Endothelial cell of umbilical vein (primary cell): ENCODE measurements at regions not wholly inside any gene's neighbourhood (a gene's known extent, or its start where the extent isn't known, plus 50 kb on each side); places are given as distances from the start of the nearest gene placed in this dataset.
"Not testable (repeated sequence)": the region's sequence is repeated elsewhere in the genome, so short reads cannot be mapped to it uniquely, and the experiment has no call there.

Experiments
- BruUV-seq: library from RNA; stranded (reverse); fragments of 400-500 nt; replicated peaks from 2 replicates; lab custom pipeline; 2021; lab: Mats Ljungman, UMichigan
- CTCF ChIA-PET: fragments of 300-600, 350-600 bp; sonication (Branson Sonifier 250); formaldehyde crosslinking; loops from one replicate; lab custom pipeline; 2021; ENCODE audit warnings: antibody characterized with exemption, inconsistent platforms; lab: Charles Lee
- POLR2A ChIA-PET: fragments of 300-600, 350-600 bp; sonication (Branson Sonifier 250); formaldehyde crosslinking; loops from one replicate; lab custom pipeline; 2021; ENCODE audit warnings: antibody characterized with exemption, inconsistent platforms; lab: Charles Lee
- DNase-seq: peaks from one replicate; pipeline ENCODE4 v3.0.0-alpha.2; 2011; ENCODE audit warnings: low read depth, low spot score
- FAIRE-seq: peaks from 2 replicates; lab custom pipeline; 2011; peaks lifted over from hg19 to GRCh38; lab: Jason Lieb, UNC
- H2AFZ ChIP-seq: 2 replicates; pipeline ENCODE4 v1.6.0; 2012; ENCODE audit warnings: low read depth, low read length, control low read depth, inconsistent platforms
- H3K27ac ChIP-seq: 2 replicates; pipeline ENCODE4 v1.5.1; 2011; ENCODE audit warnings: low read depth, mild to moderate bottlenecking, control low read depth, low read length, moderate library complexity; ENCODE audit not compliant: insufficient read depth
- H3K27me3 ChIP-seq, 2 experiments: 2 replicates each; pipeline versions ENCODE4 v1.6.0 to v1.6.1; 2011; ENCODE audit warnings: low read length in 2 of 2, mixed read lengths in 1 of 2; ENCODE audit not compliant: control insufficient read depth in 2 of 2, insufficient read depth in 2 of 2
- H3K36me3 ChIP-seq, 2 experiments: 2 replicates in 1 of 2; 3 replicates in 1 of 2; pipeline ENCODE4 v1.5.1; 2011; ENCODE audit warnings: low read length in 2 of 2, mild to moderate bottlenecking in 1 of 2, moderate library complexity in 1 of 2; ENCODE audit not compliant: control insufficient read depth in 2 of 2, insufficient read depth in 2 of 2; ENCODE audit errors: extremely low read depth in 1 of 2
- H3K4me1 ChIP-seq: 3 replicates; pipeline ENCODE4 v1.5.1; 2011; ENCODE audit warnings: mild to moderate bottlenecking, low read length; ENCODE audit not compliant: control insufficient read depth, insufficient read depth; ENCODE audit errors: extremely low read depth
- H3K4me2 ChIP-seq: 2 replicates; pipeline ENCODE4 v1.6.1; 2011; ENCODE audit warnings: low read length, control low read depth, mixed read lengths; ENCODE audit not compliant: insufficient read depth
- H3K4me3 ChIP-seq, 3 experiments: fragments of 200-600 bp in 1 of 3; sonication (generic), shearing (Covaris generic) in 1 of 3; replicated peaks in 1 of 3; 2 replicates each; pipeline ENCODE4 v1.5.1; 2011 to 2016; ENCODE audit warnings: control low read depth in 3 of 3, low read length in 3 of 3, mild to moderate bottlenecking in 2 of 3, inconsistent platforms in 1 of 3, low read depth in 1 of 3, moderate library complexity in 1 of 3; ENCODE audit not compliant: insufficient read depth in 1 of 3
- H3K79me2 ChIP-seq: 2 replicates; pipeline ENCODE4 v1.6.0; 2012; ENCODE audit warnings: low read length, inconsistent platforms; ENCODE audit not compliant: control insufficient read depth, insufficient read depth
- H3K9ac ChIP-seq: replicated peaks from 2 replicates; pipeline ENCODE3; 2011; ENCODE audit warnings: low read length, control low read depth; ENCODE audit not compliant: insufficient read depth; ENCODE audit errors: extremely low read depth
- H3K9me1 ChIP-seq: replicated peaks from 3 replicates; pipeline ENCODE4 v1.6.0; 2011; ENCODE audit warnings: mild to moderate bottlenecking, low read length; ENCODE audit not compliant: control insufficient read depth, insufficient read depth; ENCODE audit errors: extremely low read depth
- H3K9me3 ChIP-seq: replicated peaks from 2 replicates; pipeline ENCODE4 v1.5.1; 2012; ENCODE audit warnings: low read length, inconsistent platforms; ENCODE audit not compliant: control insufficient read depth, insufficient read depth
- H4K20me1 ChIP-seq: replicated peaks from 2 replicates; pipeline ENCODE3; 2011; ENCODE audit warnings: mild to moderate bottlenecking, low read length; ENCODE audit not compliant: control insufficient read depth, insufficient read depth; ENCODE audit errors: extremely low read depth
- POLR2A ChIP-seq: IDR thresholded peaks from 2 replicates; pipeline ENCODE4 v1.6.1; 2012; ENCODE audit warnings: low read depth, mild to moderate bottlenecking, control low read depth, low read length
- dilution Hi-C: fragments of 300-500 bp; cut with MboI; formaldehyde crosslinking; loops from one replicate; pipeline ENCODE4 v1.15.0; 2019; ENCODE audit warnings: low sequenced_read_pairs; ENCODE audit not compliant: extremely low pct_ligation_motif_present
- intact Hi-C: fragments of 100-400 bp; cut with micrococcal nuclease; formaldehyde crosslinking; loops from one replicate; pipeline ENCODE4 v1.10.0; 2022

DNA sequence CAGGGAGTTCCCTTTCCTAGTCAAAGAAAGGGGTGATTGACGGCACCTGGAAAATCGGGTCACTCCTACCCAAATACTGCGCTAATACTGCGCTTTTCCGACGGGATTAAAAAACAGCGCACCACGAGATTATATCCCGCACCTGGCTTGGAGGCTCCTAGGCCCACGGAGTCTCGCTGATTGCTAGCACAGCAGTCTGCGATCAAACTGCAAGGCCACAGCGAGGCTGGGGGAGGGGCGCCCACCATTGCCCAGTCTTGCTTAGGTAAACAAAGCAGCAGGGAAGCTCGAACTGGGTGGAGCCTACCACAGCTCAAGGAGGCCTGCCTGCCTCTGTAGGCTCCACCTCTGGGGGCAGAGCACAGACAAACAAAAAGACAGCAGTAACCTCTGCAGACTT is 504.1 kb downstream of the HTR1B start:
- BruUV-seq, H3K27ac ChIP-seq, DNase-seq, H3K9me3 ChIP-seq, CTCF ChIA-PET, H3K79me2 ChIP-seq, H3K36me3 ChIP-seq, H3K4me2 ChIP-seq, H3K4me3 ChIP-seq, H3K9ac ChIP-seq, dilution Hi-C loops, H2AFZ ChIP-seq, FAIRE-seq, intact Hi-C loops, H4K20me1 ChIP-seq, H3K9me1 ChIP-seq, H3K4me1 ChIP-seq, H3K27me3 ChIP-seq, POLR2A ChIA-PET: not testable (repeated sequence)

DNA sequence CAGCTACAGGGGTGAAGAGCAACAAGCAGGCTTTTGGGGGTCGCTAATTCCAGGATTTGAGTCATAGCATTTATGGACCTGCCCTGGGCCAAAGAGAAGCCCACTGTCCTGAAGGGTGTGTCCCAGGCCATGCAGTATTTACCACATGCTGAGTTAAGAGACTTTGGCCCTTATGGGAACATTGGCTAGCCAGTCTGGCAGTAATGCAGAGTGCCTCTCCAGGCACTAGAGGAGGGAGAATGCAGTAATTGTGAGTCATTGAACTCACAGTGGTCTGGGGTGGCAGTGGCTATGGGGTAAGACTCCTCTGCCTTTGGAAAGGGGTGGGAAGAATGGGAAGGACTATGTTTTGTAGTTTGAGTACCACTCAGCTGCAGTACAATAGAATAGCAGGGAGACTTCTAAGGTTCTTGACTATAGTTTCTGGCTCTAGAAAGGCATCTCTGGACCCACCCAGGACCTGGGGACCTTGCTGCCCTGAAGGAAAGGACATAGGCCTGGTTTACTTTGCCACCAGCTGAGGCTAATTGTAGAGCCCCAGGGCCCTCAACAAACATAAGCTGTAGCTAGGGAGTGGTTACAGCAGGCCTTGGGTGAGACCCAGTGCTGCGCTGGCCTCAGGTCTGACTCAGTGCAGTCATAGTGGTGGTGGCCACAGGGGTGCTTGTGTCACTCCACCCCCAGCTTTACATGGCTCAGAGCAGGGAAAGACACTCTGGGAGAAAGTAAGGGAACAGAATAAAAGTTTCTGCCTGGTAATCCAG is 520.9 kb downstream of the HTR1B start:
- H3K27me3 ChIP-seq = no peaks in the 10 kb centered on the region
- no peaks in the 10 kb centered on the region for H4K20me1 ChIP-seq
- dilution Hi-C loops (no loop called here), intact Hi-C loops (no loop called here)
- FAIRE-seq (no peak), DNase-seq (no peak)
- H3K4me2 ChIP-seq = no peak overlapping the region
- H3K4me1 ChIP-seq = no peaks in the 10 kb centered on the region
- H3K9me3 ChIP-seq = no peaks in the 10 kb centered on the region
- ChIA-PET CTCF (no interaction called here), POLR2A (no interaction called here)
- H3K27ac ChIP-seq = no peak overlapping the region
- BruUV-seq = no TSS peak
- H3K4me3 ChIP-seq = no peak overlapping the region
- no peak for TF ChIP-seq POLR2A
- no peak overlapping the region for H3K9ac ChIP-seq
- no peak overlapping the region for H2AFZ ChIP-seq
- no peaks in the 10 kb centered on the region for H3K36me3 ChIP-seq
- H3K79me2 ChIP-seq = no peaks in the 10 kb centered on the region
- no peaks in the 10 kb centered on the region for H3K9me1 ChIP-seq
